ENCODE measurements at regions not wholly inside any gene's neighbourhood (a gene's known extent, or its start where the extent isn't known, plus 50 kb on each side); places are given as distances from the start of the nearest gene placed in this dataset.

- no peak for TF ChIP-seq POLR2A (IDR thresholded peaks at IDR 0.05)
- peak in 2 of 6 experiments; percentile 27 to 35 for TF ChIP-seq CTCF (IDR thresholded peaks at IDR 0.05)
Measured at GRCh38 chr2:2843969-2844548, 513.0 kb upstream of the MYT1L start.

Data from thyroid gland (tissue), 4 donors.